HEK293 (cell line): ENCODE measurements at regions not wholly inside any gene's neighbourhood (a gene's known extent, or its start where the extent isn't known, plus 50 kb on each side); places are given as distances from the start of the nearest gene placed in this dataset.
A peak's percentile ranks its signal among the peaks of the same experiment; 100 is the strongest.

Source experiments
- CTCF ChIA-PET: fragments of 350-600 bp; formaldehyde crosslinking; extraction: SDS; loops from one replicate; lab custom pipeline; 2021; ENCODE audit warnings: antibody characterized with exemption; lab: Yijun Ruan, JAX
- POLR2A ChIA-PET: fragments of 300-600 bp; formaldehyde crosslinking; extraction: SDS; loops from one replicate; lab custom pipeline; 2020; ENCODE audit warnings: antibody characterized with exemption, inconsistent platforms; lab: Yijun Ruan, JAX
- H3K27ac ChIP-seq: fragments of 200-500 bp; sonication (Bioruptor generic); 2 replicates; pipeline ENCODE4 v1.5.1; 2014; ENCODE audit warnings: low read depth, low read length, control low read depth, inconsistent platforms; ENCODE audit errors: extremely low read depth
- H3K36me3 ChIP-seq, 2 experiments: fragments of 200-500 bp in 1 of 2; sonication (Bioruptor generic) in 1 of 2; 1 replicate in 1 of 2; 2 replicates in 1 of 2; pipeline ENCODE4 v1.5.1; 2014 to 2017; ENCODE audit warnings: inconsistent platforms in 2 of 2, low read length in 2 of 2; ENCODE audit not compliant: control insufficient read depth in 2 of 2, insufficient read depth in 1 of 2
- H3K4me1 ChIP-seq: fragments of 200-500 bp; sonication (Bioruptor generic); 2 replicates; pipeline ENCODE4 v1.5.1; 2014; ENCODE audit warnings: mild to moderate bottlenecking, low read length, inconsistent platforms; ENCODE audit not compliant: control insufficient read depth, insufficient read depth
- H3K4me3 ChIP-seq: 2 replicates; pipeline ENCODE4 v1.5.1; 2011; ENCODE audit warnings: low read depth, mild to moderate bottlenecking, control low read depth, low read length, moderate library complexity
- H3K9me3 ChIP-seq: fragments of 200-500 bp; sonication (Bioruptor generic); 2 replicates; pipeline ENCODE4 v1.5.1; 2014; ENCODE audit warnings: low read depth, low read length, inconsistent platforms; ENCODE audit not compliant: control insufficient read depth, insufficient read depth
- GLI4 ChIP-seq: fragments of 450-650 bp; formaldehyde crosslinking; IDR thresholded peaks from 2 replicates; pipeline ENCODE4 v1.5.1; 2016; ENCODE audit warnings: missing biosample characterization, missing genetic modification characterization
- SETDB1 ChIP-seq: IDR thresholded peaks from one replicate; pipeline ENCODE4 v1.6.1; 2017; ENCODE audit warnings: mild to moderate bottlenecking, low read length, moderate library complexity, mixed read lengths; ENCODE audit not compliant: insufficient read length
- TRIM28 ChIP-seq: IDR thresholded peaks from 2 replicates; pipeline ENCODE4 v1.6.1; 2011; ENCODE audit warnings: low read length, control low read depth, borderline replicate concordance
- ZNF121 ChIP-seq: fragments of 450-650 bp; formaldehyde crosslinking; IDR thresholded peaks from 2 replicates; pipeline ENCODE4 v1.5.1; 2016; ENCODE audit warnings: missing biosample characterization, missing genetic modification characterization
- TF ChIP-seq, protein P1 (sequence below): fragments of 450-650 bp; formaldehyde crosslinking; IDR thresholded peaks from 2 replicates; pipeline ENCODE4 v1.5.1; 2016; ENCODE audit warnings: missing biosample characterization, missing genetic modification characterization
- TF ChIP-seq, protein P2 (sequence below): fragments of 450-650 bp; formaldehyde crosslinking; conservative IDR thresholded peaks from 2 replicates; pipeline ENCODE4 v1.5.1; 2016; ENCODE audit warnings: low read depth, missing biosample characterization, missing genetic modification characterization
- TF ChIP-seq, protein P3 (sequence below): fragments of 450-650 bp; formaldehyde crosslinking; IDR thresholded peaks from 2 replicates; pipeline ENCODE4 v1.5.1; 2016; ENCODE audit warnings: missing biosample characterization, missing genetic modification characterization
- TF ChIP-seq, protein P4 (sequence below): fragments of 450-650 bp; formaldehyde crosslinking; IDR thresholded peaks from 2 replicates; pipeline ENCODE4 v1.5.1; 2016; ENCODE audit warnings: missing biosample characterization, missing genetic modification characterization

DNA sequence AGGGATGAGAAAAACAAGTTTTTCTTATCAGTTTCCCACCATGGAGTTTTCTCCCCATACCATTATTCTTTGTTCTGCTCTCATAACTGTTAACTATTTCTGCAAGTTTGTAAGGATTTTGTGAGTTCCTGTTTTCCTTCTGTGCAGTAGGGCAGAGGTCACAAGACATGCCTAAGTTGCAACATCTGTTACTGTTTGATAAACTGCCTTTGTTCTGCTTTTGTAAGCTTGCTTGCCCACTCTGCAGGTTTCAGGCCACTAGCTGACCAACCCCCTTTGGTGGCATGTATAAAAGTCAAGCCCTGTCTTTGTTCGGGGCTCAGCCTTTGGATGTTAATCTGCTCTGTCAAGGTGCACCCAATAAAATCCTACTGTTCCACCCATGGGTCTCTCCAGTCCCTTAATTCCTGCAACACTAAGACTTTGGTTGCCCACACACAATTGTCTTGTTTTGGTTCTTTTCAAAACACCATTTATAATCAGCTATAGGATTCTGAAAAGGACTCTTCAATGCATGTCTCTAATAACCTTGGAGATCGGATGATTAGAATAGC is 545.4 kb downstream of the CDH9 start:
- Histone ChIP-seq H3K36me3 (no peaks in the 10 kb centered on the region; a peak in 1 of 3 replicates), H3K27ac (no peak overlapping the region), H3K4me3 (no peak overlapping the region), H3K9me3 (no peaks in the 10 kb centered on the region; the same call in 1 of the 2 replicates), H3K4me1 (no peaks in the 10 kb centered on the region)
- CTCF ChIA-PET = interaction anchor here (0.6 kb wide), 1 partner anchor 283 kb away, joined by 4 read pairs; no protein-coding TSS in a partner anchor
- TF ChIP-seq SETDB1 = peak; percentile 93
- TF ChIP-seq ZNF121 (tag by site-specific recombination) = no peak
- peak; percentile 84; the same call in 1 of the 2 replicates for TF ChIP-seq TRIM28
- TF ChIP-seq, all 188 proteins: peak for 2
- POLR2A ChIA-PET = no interaction called here

DNA sequence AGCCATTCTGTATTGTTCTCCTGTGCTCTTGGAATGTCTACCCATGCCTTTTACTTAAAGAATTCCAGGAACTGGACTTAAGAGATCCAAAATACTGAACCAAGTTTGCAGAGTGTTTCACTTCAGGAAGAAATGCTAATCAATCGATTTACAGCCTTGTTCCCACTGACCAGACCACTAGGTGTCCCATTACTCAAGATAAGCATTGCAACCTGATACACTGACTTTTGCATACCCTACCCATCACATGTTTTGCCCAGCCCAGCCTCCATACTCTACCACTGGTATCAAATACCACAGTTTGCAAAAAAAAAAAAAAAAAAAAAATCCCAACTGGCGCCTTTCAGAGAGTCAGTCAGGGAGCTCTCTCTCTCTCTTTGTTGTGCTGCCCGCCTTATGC is 550.8 kb downstream of the CDH9 start:
- CTCF ChIA-PET = interaction anchor here (0.6 kb wide), 1 partner anchor 179 kb away, joined by 3 read pairs; no protein-coding TSS in a partner anchor
- POLR2A ChIA-PET = no interaction called here
- TF ChIP-seq GLI4 = no peak
- TF ChIP-seq, protein P1, sequence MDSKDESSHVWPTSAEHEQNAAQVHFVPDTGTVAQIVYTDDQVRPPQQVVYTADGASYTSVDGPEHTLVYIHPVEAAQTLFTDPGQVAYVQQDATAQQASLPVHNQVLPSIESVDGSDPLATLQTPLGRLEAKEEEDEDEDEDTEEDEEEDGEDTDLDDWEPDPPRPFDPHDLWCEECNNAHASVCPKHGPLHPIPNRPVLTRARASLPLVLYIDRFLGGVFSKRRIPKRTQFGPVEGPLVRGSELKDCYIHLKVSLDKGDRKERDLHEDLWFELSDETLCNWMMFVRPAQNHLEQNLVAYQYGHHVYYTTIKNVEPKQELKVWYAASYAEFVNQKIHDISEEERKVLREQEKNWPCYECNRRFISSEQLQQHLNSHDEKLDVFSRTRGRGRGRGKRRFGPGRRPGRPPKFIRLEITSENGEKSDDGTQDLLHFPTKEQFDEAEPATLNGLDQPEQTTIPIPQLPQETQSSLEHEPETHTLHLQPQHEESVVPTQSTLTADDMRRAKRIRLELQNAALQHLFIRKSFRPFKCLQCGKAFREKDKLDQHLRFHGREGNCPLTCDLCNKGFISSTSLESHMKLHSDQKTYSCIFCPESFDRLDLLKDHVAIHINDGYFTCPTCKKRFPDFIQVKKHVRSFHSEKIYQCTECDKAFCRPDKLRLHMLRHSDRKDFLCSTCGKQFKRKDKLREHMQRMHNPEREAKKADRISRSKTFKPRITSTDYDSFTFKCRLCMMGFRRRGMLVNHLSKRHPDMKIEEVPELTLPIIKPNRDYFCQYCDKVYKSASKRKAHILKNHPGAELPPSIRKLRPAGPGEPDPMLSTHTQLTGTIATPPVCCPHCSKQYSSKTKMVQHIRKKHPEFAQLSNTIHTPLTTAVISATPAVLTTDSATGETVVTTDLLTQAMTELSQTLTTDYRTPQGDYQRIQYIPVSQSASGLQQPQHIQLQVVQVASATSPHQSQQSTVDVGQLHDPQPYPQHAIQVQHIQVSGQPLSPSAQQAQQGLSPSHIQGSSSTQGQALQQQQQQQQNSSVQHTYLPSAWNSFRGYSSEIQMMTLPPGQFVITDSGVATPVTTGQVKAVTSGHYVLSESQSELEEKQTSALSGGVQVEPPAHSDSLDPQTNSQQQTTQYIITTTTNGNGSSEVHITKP (tag by site-specific recombination) = no peak
- TF ChIP-seq, protein P2, sequence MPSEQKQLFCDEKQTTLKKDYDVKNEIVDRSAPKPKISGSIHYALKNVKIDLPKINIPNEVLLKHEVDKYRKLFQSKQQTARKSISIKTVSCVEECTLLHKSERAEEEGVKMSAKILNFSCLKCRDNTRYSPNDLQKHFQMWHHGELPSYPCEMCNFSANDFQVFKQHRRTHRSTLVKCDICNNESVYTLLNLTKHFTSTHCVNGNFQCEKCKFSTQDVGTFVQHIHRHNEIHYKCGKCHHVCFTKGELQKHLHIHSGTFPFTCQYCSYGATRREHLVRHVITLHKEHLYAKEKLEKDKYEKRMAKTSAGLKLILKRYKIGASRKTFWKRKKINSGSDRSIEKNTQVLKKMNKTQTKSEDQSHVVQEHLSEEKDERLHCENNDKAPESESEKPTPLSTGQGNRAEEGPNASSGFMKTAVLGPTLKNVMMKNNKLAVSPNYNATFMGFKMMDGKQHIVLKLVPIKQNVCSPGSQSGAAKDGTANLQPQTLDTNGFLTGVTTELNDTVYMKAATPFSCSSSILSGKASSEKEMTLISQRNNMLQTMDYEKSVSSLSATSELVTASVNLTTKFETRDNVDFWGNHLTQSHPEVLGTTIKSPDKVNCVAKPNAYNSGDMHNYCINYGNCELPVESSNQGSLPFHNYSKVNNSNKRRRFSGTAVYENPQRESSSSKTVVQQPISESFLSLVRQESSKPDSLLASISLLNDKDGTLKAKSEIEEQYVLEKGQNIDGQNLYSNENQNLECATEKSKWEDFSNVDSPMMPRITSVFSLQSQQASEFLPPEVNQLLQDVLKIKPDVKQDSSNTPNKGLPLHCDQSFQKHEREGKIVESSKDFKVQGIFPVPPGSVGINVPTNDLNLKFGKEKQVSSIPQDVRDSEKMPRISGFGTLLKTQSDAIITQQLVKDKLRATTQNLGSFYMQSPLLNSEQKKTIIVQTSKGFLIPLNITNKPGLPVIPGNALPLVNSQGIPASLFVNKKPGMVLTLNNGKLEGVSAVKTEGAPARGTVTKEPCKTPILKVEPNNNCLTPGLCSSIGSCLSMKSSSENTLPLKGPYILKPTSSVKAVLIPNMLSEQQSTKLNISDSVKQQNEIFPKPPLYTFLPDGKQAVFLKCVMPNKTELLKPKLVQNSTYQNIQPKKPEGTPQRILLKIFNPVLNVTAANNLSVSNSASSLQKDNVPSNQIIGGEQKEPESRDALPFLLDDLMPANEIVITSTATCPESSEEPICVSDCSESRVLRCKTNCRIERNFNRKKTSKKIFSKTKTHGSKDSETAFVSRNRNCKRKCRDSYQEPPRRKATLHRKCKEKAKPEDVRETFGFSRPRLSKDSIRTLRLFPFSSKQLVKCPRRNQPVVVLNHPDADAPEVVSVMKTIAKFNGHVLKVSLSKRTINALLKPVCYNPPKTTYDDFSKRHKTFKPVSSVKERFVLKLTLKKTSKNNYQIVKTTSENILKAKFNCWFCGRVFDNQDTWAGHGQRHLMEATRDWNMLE (tag by site-specific recombination) = no peak
- TF ChIP-seq, protein P3, sequence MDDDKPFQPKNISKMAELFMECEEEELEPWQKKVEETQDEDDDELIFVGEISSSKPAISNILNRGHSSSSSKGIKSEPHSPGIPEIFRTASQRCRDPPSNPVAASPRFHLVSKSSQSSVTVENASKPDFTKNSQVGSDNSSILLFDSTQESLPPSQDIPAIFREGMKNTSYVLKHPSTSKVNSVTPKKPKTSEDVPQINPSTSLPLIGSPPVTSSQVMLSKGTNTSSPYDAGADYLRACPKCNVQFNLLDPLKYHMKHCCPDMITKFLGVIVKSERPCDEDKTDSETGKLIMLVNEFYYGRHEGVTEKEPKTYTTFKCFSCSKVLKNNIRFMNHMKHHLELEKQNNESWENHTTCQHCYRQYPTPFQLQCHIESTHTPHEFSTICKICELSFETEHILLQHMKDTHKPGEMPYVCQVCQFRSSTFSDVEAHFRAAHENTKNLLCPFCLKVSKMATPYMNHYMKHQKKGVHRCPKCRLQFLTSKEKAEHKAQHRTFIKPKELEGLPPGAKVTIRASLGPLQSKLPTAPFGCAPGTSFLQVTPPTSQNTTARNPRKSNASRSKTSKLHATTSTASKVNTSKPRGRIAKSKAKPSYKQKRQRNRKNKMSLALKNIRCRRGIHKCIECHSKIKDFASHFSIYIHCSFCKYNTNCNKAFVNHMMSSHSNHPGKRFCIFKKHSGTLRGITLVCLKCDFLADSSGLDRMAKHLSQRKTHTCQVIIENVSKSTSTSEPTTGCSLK (tag by site-specific recombination) = no peak
- TF ChIP-seq, protein P4, sequence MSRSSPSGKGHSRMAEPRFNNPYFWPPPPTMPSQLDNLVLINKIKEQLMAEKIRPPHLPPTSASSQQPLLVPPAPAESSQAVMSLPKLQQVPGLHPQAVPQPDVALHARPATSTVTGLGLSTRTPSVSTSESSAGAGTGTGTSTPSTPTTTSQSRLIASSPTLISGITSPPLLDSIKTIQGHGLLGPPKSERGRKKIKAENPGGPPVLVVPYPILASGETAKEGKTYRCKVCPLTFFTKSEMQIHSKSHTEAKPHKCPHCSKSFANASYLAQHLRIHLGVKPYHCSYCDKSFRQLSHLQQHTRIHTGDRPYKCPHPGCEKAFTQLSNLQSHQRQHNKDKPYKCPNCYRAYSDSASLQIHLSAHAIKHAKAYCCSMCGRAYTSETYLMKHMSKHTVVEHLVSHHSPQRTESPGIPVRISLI (tag by site-specific recombination) = no peak
- Histone ChIP-seq H3K27ac (no peak overlapping the region), H3K36me3 (no peaks in the 10 kb centered on the region), H3K9me3 (no peaks in the 10 kb centered on the region), H3K4me3 (no peak overlapping the region), H3K4me1 (no peaks in the 10 kb centered on the region)
